ENCODE measurements at regions not wholly inside any gene's neighbourhood (a gene's known extent, or its start where the extent isn't known, plus 50 kb on each side); places are given as distances from the start of the nearest gene placed in this dataset.

DNA sequence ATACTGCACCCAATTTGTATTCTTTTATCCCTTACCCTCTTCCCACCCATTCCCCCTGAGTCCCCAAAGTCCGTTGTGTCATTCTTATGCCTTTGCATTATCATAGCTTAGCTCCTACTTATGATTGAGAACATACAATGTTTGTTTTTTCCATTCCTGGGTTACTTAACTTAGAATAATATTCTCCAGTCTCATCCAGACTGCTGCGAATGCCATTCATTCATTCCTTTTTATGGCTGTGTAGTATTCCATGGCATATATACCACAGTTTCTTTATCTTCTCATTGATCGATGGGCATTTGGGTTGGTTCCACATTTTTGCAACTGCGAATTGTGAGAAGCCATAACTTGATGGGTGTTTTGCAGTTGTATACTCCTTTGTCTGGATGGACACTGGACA, 62.8 kb downstream of the FHIP1A start:
- ATAC-seq (no peak), DNase-seq (no peak)
- Histone ChIP-seq H3K27ac (no peak overlapping the region), H3K4me1 (peaks cover 14% of the 10 kb centered on the region), H3K36me3 (replicated peaks in 1 of 2; ENCODE audit: insufficient read depth in 1 of 2, low read depth in 2 of 2) (no peaks in the 10 kb centered on the region), H3K4me3 (no peak overlapping the region), H3K9me3 (no peaks in the 10 kb centered on the region), H3K27me3 (no peaks in the 10 kb centered on the region)
- WGBS, 2 donors, result 89 to 96% methylated on average over 4 of the region's 4 CpGs
- intact Hi-C loops (cut with DNase I), result no loop called here
- TF ChIP-seq POLR2A (IDR thresholded peaks at IDR 0.05), result no peak
- TF ChIP-seq, protein P1, sequence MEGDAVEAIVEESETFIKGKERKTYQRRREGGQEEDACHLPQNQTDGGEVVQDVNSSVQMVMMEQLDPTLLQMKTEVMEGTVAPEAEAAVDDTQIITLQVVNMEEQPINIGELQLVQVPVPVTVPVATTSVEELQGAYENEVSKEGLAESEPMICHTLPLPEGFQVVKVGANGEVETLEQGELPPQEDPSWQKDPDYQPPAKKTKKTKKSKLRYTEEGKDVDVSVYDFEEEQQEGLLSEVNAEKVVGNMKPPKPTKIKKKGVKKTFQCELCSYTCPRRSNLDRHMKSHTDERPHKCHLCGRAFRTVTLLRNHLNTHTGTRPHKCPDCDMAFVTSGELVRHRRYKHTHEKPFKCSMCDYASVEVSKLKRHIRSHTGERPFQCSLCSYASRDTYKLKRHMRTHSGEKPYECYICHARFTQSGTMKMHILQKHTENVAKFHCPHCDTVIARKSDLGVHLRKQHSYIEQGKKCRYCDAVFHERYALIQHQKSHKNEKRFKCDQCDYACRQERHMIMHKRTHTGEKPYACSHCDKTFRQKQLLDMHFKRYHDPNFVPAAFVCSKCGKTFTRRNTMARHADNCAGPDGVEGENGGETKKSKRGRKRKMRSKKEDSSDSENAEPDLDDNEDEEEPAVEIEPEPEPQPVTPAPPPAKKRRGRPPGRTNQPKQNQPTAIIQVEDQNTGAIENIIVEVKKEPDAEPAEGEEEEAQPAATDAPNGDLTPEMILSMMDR (IDR thresholded peaks at IDR 0.05), result no peak

DNA sequence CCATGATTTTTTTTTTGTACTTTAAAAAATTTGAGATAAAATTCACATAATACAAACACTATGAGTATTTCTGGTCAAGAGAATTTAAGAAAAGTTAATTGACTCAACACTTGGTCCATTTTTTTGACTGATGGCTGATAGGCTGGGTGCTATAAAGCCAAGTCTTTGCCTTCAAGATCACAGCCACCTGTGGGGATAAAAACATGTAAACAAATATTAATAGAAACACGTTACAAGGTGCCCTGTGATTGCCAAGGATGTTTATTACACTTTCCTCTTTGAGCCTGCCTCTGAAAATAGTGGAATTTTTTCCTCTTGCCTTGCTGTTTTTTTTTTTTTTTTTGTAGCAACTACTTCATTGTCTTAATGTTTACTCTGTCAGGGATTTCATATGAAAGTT, 63.3 kb downstream of the FHIP1A start:
- Histone ChIP-seq H3K4me1 (peaks cover 14% of the 10 kb centered on the region), H3K27me3 (no peaks in the 10 kb centered on the region), H3K9me3 (no peaks in the 10 kb centered on the region), H3K4me3 (no peak overlapping the region), H3K36me3 (replicated peaks in 1 of 2; ENCODE audit: insufficient read depth in 1 of 2, low read depth in 2 of 2) (no peaks in the 10 kb centered on the region), H3K27ac (no peak overlapping the region)
- ATAC-seq (no peak), DNase-seq (no peak)
- TF ChIP-seq POLR2A (IDR thresholded peaks at IDR 0.05), result no peak
- TF ChIP-seq, protein P1 (IDR thresholded peaks at IDR 0.05), result no peak
- intact Hi-C loops (cut with DNase I), result no loop called here
- 7 to 22% methylated on average over 1 of the region's 1 CpG for WGBS, 2 donors

DNA sequence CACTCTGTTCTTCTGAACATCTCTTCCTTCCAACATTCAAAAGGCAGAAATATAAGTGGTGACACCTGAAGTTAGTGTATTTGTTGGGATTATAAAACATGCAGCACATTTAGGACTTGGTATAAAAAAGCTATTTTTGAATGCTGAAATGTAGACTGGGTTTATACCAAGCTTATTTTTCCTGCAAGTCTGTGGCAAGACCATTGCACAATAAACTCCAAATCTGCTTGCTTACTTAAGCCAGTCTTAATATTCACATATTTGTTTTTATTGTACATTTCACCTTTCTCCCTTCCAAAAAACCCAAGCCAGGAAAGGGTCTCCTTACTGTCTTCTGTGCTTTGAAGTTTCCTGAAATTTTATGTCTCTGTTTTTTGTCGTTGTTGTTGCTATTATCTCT, 63.7 kb downstream of the FHIP1A start:
- DNase-seq (no peak), ATAC-seq (no peak)
- Histone ChIP-seq H3K36me3 (replicated peaks in 1 of 2; ENCODE audit: insufficient read depth in 1 of 2, low read depth in 2 of 2) (no peaks in the 10 kb centered on the region), H3K4me3 (no peak overlapping the region), H3K27ac (no peak overlapping the region), H3K4me1 (peaks cover 14% of the 10 kb centered on the region), H3K27me3 (no peaks in the 10 kb centered on the region), H3K9me3 (no peaks in the 10 kb centered on the region)
- intact Hi-C loops (cut with DNase I), result no loop called here
- TF ChIP-seq, protein P1 (IDR thresholded peaks at IDR 0.05), result no peak
- TF ChIP-seq POLR2A (IDR thresholded peaks at IDR 0.05), result no peak
- 5 to 12% methylated on average over 1 of the region's 1 CpG for WGBS, 2 donors

DNA sequence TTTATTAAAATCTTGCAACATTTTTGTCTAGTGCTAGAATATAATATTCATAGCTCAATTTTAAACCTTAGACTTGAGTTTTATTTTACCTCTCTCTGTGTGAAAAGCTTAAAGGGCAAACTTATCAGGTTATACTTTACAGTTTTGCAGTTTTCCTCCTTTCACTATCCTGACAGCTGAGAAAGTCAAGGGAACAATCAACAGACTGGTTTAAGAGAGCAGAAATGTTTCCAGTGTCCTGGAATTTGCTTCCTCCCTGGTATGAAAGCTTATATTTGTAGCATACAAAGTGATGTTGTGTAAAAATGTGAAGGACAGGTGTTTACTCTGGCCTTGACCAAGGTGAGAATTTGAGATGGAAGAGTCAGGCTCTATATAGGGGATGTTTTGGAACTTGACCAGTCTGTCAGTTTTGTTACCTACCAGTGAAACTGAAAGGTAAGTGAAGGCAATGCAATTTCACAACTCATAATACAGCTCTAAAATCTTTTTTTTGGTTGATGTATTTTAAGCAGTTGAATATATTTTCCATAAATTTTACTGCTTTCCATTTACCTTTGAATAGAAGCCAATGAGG, 64.6 kb downstream of the FHIP1A start:
- H3K4me3 ChIP-seq, result no peak overlapping the region
- intact Hi-C loops (cut with DNase I), result no loop called here
- ATAC-seq, result no peak
- TF ChIP-seq POLR2A (IDR thresholded peaks at IDR 0.05), result no peak
- TF ChIP-seq, protein P1 (IDR thresholded peaks at IDR 0.05), result no peak
- H3K9me3 ChIP-seq, result no peaks in the 10 kb centered on the region
- no peaks in the 10 kb centered on the region for H3K27me3 ChIP-seq
- no peaks in the 10 kb centered on the region for H3K36me3 ChIP-seq (replicated peaks in 1 of 2; ENCODE audit: insufficient read depth in 1 of 2, low read depth in 2 of 2)
- peaks cover 14% of the 10 kb centered on the region for H3K4me1 ChIP-seq
- no peak overlapping the region for H3K27ac ChIP-seq
- no peak for DNase-seq

GRCh38 chr4:151475035-151475714, 66.2 kb downstream of the FHIP1A start:
- WGBS, 2 donors, result 75 to 85% methylated on average over 4 of the region's 4 CpGs
- peaks cover 13% of the 10 kb centered on the region for H3K4me1 ChIP-seq
- H3K27ac ChIP-seq, result no peak overlapping the region
- no peak for TF ChIP-seq POLR2A (IDR thresholded peaks at IDR 0.05)
- TF ChIP-seq, protein P1 (IDR thresholded peaks at IDR 0.05), result no peak
- H3K9me3 ChIP-seq, result no peaks in the 10 kb centered on the region
- H3K4me3 ChIP-seq, result no peak overlapping the region
- intact Hi-C loops (cut with DNase I), result no loop called here
- ATAC-seq (no peak), DNase-seq (no peak)
- no peaks in the 10 kb centered on the region for H3K27me3 ChIP-seq
- no peaks in the 10 kb centered on the region for H3K36me3 ChIP-seq (replicated peaks in 1 of 2; ENCODE audit: insufficient read depth in 1 of 2, low read depth in 2 of 2)

All from body of pancreas (tissue), 4 donors.